ENCODE measurements at regions not wholly inside any gene's neighbourhood (a gene's known extent, or its start where the extent isn't known, plus 50 kb on each side); places are given as distances from the start of the nearest gene placed in this dataset.
"Not testable (repeated sequence)": the region's sequence is repeated elsewhere in the genome, so short reads cannot be mapped to it uniquely, and the experiment has no call there.

- DNase-seq, result no peak
Observed at GRCh38 chr10:29878492-29878891, 180.9 kb downstream of the JCAD start.

GRCh38 chr10:29877793-29878491 lies 181.4 kb downstream of the JCAD start:
- no peak for DNase-seq

GRCh38 chr10:29876008-29876555 lies 183.3 kb downstream of the JCAD start:
- no peak for DNase-seq

GRCh38 chr10:29874606-29875269 lies 184.6 kb downstream of the JCAD start:
- no peak for DNase-seq

GRCh38 chr10:29873941-29874484 lies 185.4 kb downstream of the JCAD start:
- DNase-seq, result no peak

GRCh38 chr10:29870522-29871044 lies 188.8 kb downstream of the JCAD start:
- no peak for DNase-seq

- DNase-seq, result no peak
Observed at GRCh38 chr10:29869593-29869992, 189.8 kb downstream of the JCAD start.

GRCh38 chr10:29866356-29866755 lies 193.0 kb downstream of the JCAD start:
- no peak for DNase-seq

GRCh38 chr10:29865700-29866355 lies 193.6 kb downstream of the JCAD start:
- no peak for DNase-seq

- no peak for DNase-seq
Observed at GRCh38 chr10:29862923-29863614, 196.3 kb downstream of the JCAD start.

GRCh38 chr10:29861811-29862505 lies 197.4 kb downstream of the JCAD start:
- no peak for DNase-seq

- not testable (repeated sequence) for DNase-seq
Observed at GRCh38 chr10:29861231-29861630, 198.2 kb downstream of the JCAD start.

- no peak for DNase-seq
Observed at GRCh38 chr10:29860166-29860565, 199.2 kb downstream of the JCAD start.

GRCh38 chr10:29859521-29860130 lies 199.8 kb downstream of the JCAD start:
- DNase-seq, result no peak

GRCh38 chr10:29858702-29859267 lies 200.6 kb downstream of the JCAD start:
- DNase-seq, result no peak

GRCh38 chr10:29857843-29858701 lies 201.3 kb downstream of the JCAD start:
- DNase-seq, result no peak

- DNase-seq, result no peak
Observed at GRCh38 chr10:29856295-29856694, 203.1 kb downstream of the JCAD start.

GRCh38 chr10:29853913-29854312 lies 205.5 kb downstream of the JCAD start:
- no peak for DNase-seq

- DNase-seq, result no peak
Observed at GRCh38 chr10:29851241-29851640, 208.1 kb downstream of the JCAD start.

GRCh38 chr10:29850371-29850770 lies 209.0 kb downstream of the JCAD start:
- no peak for DNase-seq
